ENCODE measurements at regions not wholly inside any gene's neighbourhood (a gene's known extent, or its start where the extent isn't known, plus 50 kb on each side); places are given as distances from the start of the nearest gene placed in this dataset.

DNA sequence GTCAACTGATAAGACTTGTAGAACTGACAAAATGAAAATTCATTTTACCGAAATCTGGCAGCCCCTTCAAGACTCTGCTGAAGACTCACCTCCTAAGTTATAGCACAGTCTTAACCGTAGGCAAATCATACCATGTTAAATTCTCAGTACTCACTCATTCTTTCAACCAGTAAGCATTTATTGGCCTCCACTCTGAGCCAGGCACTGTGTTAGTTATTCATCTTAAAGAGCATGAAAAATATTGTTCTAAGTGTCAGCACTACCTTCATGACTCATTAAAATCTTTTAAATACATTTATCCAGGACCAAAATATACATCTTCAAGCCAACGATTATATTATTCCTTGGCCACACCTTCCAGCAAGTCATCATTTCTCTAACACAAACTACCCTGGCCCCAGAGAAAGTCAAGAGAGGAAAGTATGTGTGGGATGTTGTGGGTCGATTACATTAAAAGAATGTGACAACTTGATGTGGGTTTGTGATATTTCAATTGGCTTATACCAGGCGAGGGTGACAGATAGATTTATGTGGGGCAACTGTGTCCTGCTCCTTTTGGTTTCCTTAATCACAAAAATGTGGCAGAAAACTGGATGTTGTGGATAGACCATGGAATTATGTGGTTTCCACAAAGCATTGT, 55.0 kb downstream of the TMEM30B start:
- no peak for DNase-seq (ENCODE audit: low spot score)

DNA sequence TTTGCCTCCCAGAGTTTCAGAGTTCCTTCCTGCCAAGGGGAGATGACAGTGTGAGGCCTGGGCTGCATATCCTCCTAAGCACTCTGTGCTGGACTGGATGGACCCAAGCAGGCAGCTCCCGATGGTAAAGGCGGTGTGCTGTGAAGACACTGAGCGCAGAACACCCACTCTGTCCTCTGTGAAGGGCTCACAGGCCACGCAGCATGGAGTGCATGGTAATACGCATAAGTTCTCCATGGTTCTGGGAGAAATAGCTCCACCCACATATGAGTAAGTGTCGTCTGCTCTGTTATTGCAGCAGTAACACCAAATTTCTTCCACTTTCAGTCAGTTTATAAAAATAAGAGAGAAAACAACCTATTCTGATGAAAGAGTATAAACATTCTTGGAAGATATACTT, 55.8 kb downstream of the TMEM30B start:
- DNase-seq (ENCODE audit: low spot score), result no peak

GRCh38 chr14:61223552-61223951, 57.6 kb downstream of the TMEM30B start:
- DNase-seq (ENCODE audit: low spot score), result no peak

DNA sequence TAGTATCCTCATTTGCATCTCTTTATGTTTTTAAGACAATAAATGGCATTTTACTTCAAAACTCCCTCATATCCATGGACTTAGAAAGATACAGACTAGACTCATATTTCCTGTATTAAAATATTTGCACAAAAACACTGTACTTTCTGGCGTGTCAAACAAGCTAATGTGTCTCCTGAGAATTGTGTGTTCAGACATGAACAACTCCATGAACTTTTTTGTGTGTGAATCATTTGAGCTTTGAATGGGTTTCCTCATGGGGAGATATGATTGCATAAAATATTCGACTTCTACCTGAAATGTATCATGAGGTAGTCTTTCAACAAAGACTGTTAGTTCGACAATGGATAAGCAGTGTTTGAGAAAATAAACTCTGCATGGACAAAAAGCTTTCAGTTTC, 58.8 kb downstream of the TMEM30B start:
- DNase-seq (ENCODE audit: low spot score), result no peak

DNA sequence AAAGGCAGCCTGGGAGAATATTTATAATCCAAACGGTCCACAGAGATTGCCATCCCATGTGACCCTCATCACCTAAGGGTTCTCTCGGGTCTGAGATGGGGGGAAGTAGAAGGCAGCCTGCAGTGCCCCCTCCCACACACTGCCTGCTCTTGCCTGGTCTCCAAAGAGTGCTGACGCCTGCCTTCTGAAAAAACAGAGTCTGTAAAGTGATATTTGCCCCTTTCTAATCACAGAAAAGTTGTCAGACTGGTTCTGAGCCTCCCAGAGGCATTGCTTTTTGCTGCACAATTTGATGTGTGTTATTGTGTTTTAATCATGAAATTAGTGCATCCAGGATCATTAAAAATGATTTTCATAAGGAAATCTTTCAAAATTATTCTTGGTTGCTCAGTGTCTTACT, 59.2 kb downstream of the TMEM30B start:
- no peak for DNase-seq (ENCODE audit: low spot score)

- DNase-seq (ENCODE audit: low spot score), result no peak
Observed at GRCh38 chr14:61219673-61220072, 61.5 kb downstream of the TMEM30B start.

DNA sequence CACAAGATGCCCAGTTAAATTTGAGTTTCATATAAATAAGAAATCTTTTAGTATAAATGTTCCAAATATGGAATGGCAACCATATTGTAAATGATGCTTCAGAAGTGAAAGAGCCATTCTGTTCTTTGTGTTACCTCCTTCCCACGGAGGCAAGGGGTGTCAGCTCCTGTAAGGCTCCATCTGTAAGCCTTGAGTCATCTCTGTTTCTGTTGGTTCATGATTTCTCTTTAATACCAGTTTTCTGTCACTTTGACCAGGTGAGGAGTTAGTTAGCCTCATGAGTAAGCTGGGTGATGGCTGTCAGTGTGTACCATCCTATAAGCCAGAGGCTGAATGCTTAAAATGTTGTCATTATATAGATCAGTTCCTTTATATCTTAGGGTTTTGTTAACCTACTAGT, 61.9 kb downstream of the TMEM30B start:
- no peak for DNase-seq (ENCODE audit: low spot score)

GRCh38 chr14:61218767-61219166, 62.4 kb downstream of the TMEM30B start:
- DNase-seq (ENCODE audit: low spot score), result no peak

- no peak for DNase-seq (ENCODE audit: low spot score)
Observed at GRCh38 chr14:61218157-61218556, 63.0 kb downstream of the TMEM30B start.

DNA sequence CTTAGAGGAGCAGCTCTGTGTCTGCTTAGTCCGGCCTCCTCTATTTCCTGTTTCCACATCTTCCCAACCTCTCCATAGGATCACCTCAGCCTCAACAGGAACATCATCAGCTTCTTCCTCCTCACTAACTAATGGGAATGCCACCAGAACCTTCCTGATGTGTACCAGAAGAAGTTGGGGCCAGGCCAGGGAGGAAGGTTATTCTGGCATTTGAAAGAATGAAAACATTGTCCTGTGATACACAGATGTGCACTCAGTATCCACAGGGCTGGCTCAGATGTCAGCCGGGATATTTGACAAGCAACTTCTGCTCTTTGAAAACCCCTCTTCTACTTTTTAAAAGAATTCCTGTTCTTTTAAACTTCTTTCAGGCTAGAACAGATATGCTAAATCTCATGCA, 63.6 kb downstream of the TMEM30B start:
- no peak for DNase-seq (ENCODE audit: low spot score)

DNA sequence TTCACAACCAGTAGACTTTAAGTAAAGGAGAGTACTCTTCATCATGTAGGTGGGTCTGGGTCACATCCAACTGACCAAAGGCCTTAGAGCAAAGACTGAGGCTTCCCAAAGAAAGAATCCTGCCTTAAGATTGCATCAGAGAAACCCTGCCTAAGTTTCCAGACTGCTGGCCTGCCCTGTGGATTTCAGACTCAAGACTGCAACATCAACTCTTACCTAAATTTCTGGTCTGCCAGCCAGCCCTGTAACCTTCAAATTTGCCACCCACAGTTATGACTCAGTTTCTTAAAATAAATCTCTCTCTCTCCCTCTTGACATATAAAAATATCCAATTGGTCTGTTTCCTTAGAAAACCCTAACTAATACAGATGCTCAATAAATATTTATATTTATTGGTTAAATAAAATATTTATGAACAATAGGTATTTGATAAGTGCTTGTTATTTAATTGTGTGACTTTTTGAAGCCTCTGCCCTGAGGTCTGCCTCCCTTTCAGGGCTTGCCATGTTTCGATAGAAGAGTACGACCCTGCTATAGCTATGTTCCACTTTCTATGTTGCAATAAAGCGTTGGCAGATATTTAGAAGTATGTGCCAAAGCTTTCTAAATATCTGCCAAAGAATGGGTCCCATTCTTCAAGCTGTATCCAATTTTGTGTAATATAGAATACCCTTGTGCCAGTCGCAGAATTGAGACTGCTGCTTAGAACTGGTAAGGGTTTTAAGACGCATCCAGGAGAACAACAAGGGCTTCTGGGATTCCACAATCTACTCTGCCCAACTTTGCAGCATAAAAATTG, 65.7 kb downstream of the TMEM30B start:
- no peak for DNase-seq (ENCODE audit: low spot score)

- DNase-seq (ENCODE audit: low spot score), result no peak
Observed at GRCh38 chr14:61213920-61214319, 67.2 kb downstream of the TMEM30B start.

- DNase-seq (ENCODE audit: low spot score), result no peak
Observed at GRCh38 chr14:61213191-61213621, 67.9 kb downstream of the TMEM30B start.

- no peak for DNase-seq (ENCODE audit: low spot score)
Observed at GRCh38 chr14:61212546-61212945, 68.6 kb downstream of the TMEM30B start.

DNA sequence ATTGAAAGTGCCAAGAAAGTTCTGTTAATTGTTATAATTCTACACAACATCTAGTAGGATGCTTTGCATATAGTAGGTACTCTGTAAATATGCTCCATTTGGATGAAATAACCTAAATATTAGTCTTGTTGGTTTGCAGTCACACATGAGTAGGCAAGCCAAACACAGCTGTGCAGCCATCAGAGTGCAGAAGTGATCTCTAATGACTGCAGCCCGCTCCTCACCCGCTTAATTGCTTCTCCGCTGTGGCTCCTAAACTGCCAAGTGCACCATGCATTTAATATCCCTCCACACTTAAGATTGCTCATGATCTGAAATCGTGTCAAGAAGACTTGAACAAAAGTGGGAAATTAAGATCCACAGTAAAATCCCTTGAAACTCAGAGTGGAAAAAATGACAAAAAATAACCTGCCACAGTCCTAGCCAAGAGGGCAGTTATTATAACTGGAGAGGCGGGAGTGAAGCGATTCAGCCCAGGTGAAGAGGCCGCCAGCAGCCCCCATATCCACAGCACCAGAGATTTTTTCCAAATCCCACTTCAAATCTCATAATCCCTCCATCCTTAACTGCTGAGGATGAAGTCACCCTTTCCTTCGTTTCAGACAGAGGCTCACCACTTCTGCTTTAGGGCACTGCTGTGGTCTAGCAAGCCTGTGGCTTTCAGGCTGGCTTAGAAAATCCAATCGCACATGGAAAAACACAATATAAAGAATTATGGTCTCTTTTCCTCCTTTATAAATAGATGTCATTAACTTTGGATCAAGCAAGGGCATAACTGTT, 69.5 kb downstream of the TMEM30B start:
- no peak for DNase-seq (ENCODE audit: low spot score)

- DNase-seq (ENCODE audit: low spot score), result no peak
Observed at GRCh38 chr14:61203081-61203753, 77.9 kb downstream of the TMEM30B start.

DNA sequence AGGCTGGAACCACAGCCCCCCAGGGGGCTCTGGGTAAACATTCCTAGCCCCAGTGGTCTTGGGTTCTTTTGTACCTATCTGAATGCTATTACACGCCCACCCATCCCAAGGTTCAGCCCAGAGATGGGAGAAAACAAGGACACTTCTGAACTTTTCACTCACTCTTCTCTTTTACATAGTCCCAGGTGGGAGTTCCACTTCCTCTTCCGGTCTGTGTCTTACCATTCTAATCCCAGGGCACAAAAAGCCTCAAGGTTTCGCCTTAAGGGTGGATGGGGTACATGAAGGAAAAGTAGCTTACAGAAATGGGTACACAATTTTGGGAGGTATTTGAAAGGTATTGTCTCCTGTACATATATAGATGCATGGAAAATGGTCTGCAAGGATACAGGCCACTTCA, 79.0 kb downstream of the TMEM30B start:
- no peak for DNase-seq (ENCODE audit: low spot score)

GRCh38 chr14:61201171-61201570, 80.0 kb downstream of the TMEM30B start:
- DNase-seq (ENCODE audit: low spot score), result no peak

DNA sequence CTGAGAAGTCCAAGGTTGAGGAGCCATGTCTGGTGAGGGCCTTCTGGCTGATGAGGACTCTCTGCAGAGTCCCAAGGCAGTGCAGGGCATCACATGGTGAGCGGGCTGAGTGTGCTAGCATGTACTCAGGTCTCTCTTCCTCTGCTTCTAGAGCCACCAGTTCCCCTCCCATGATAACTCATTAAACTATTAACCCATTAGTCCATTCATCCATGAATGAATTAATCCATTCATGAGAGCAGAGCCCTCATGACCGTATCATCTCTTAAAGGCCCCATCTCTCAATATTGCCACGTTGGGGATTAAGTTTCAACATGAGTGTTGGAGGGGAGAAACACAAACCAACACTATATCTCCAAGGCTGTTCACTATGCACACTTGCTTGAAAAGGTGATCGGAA, 83.7 kb downstream of the TMEM30B start:
- DNase-seq (ENCODE audit: low spot score), result no peak

DNA sequence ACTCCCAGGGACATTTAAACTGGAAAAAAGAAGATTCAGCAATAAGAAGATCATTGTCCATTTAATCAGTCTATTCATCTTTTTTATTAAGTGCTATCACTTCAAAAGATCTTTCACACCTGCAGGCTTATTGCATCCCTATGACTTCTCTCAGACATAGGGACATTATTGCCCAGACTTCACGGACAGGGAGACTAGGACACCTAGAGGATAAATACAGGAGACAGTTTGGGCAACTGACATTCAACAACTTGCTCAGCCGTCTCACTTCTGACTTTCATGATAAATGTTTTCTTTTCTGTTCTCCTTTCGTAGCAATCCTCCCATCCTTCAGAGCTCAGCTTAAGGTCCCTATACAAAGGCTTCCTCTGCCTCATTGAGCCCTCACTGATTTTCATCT, 84.3 kb downstream of the TMEM30B start:
- DNase-seq (ENCODE audit: low spot score), result peak; percentile 39

- no peak for DNase-seq (ENCODE audit: low spot score)
Observed at GRCh38 chr14:61196034-61196433, 85.1 kb downstream of the TMEM30B start.

DNA sequence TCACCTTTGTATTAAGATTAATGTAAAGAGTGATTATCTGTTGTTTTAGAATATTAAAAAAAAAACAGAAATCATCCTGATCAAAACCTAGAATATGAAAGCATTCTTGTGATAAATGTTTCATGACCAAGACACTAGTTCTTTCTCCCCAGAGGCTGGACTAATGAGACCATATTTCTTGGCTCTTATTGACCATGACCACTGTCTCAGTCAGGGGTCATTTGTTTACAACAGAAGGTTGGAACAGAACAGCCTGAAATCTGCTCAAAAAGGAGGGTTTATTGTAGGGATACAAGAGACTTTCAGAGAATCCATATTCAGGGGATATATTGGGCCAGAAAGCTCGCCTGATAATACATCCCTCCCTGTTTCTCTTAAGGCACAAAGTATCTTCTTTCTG, 87.7 kb downstream of the TMEM30B start:
- DNase-seq (ENCODE audit: low spot score), result no peak
